GM12878 (cell line): ENCODE measurements at regions not wholly inside any gene's neighbourhood (a gene's known extent, or its start where the extent isn't known, plus 50 kb on each side); places are given as distances from the start of the nearest gene placed in this dataset.

ENCODE experiments used
- ATAC-seq: fragments of 200-7000 bp; cut with Tn5 transposase; 3 replicates; pipeline ENCODE4 v1.9.1; 2020; ENCODE audit warnings: mild to moderate bottlenecking, moderate library complexity
- BruUV-seq: library from RNA; stranded (reverse); fragments of 400-500 nt; replicated peaks from 2 replicates; lab custom pipeline; 2021; lab: Mats Ljungman, UMichigan
- CTCF ChIA-PET: fragments of 300-600 bp; sonication (Branson Sonifier 250); formaldehyde crosslinking; extraction: SDS; loops from one replicate; lab custom pipeline; 2021; ENCODE audit warnings: inconsistent platforms; lab: Yijun Ruan, JAX
- POLR2A ChIA-PET: fragments of 350-600 bp; formaldehyde crosslinking; extraction: SDS; loops from one replicate; lab custom pipeline; 2021; ENCODE audit warnings: inconsistent platforms; lab: Charles Lee
- RAD21 ChIA-PET: fragments of 300-600 bp; sonication (Branson Sonifier 250); formaldehyde crosslinking; loops from one replicate; lab custom pipeline; 2023; ENCODE audit warnings: antibody characterized with exemption; ENCODE audit not compliant: unreplicated experiment; lab: Charles Lee
- SMC1A ChIA-PET: fragments of 300-600 bp; sonication (Branson Sonifier 250); formaldehyde crosslinking; loops from one replicate; lab custom pipeline; 2023; ENCODE audit not compliant: unreplicated experiment, uncharacterized antibody; lab: Charles Lee
- DNase-seq: peaks from one replicate; pipeline ENCODE4 v3.0.0-alpha.2; 2011; ENCODE audit warnings: low read depth, low spot score
- FAIRE-seq: peaks from 3 replicates; lab custom pipeline; 2011; peaks lifted over from hg19 to GRCh38; lab: Jason Lieb, UNC
- H2AFZ ChIP-seq: 2 replicates; pipeline ENCODE4 v1.6.0; 2011; ENCODE audit warnings: low read depth, low read length, control low read depth; ENCODE audit not compliant: control insufficient read depth
- H3K27ac ChIP-seq: 2 replicates; pipeline ENCODE4 v1.5.1; 2011; ENCODE audit warnings: control low read depth; ENCODE audit not compliant: control insufficient read depth, insufficient read depth
- H3K27me3 ChIP-seq, 2 experiments: replicated peaks in 1 of 2; 2 replicates each; pipeline versions ENCODE4 v1.6.0 to v1.6.1; 2011; ENCODE audit warnings: low read length in 1 of 2; ENCODE audit not compliant: control insufficient read depth in 2 of 2, insufficient read depth in 2 of 2
- H3K36me3 ChIP-seq, 2 experiments: 2 replicates each; pipeline ENCODE4 v1.5.1; 2011; ENCODE audit warnings: low read length in 1 of 2; ENCODE audit not compliant: control insufficient read depth in 2 of 2, insufficient read depth in 2 of 2
- H3K4me1 ChIP-seq: 2 replicates; pipeline ENCODE4 v1.6.1; 2011; ENCODE audit warnings: mild to moderate bottlenecking, low read length, moderate library complexity, mixed read lengths; ENCODE audit not compliant: control insufficient read depth, insufficient read depth
- H3K4me2 ChIP-seq: 2 replicates; pipeline ENCODE4 v1.6.0; 2011; ENCODE audit warnings: control low read depth; ENCODE audit not compliant: control insufficient read depth, insufficient read depth
- H3K4me3 ChIP-seq: fragments of 200-600 bp; sonication (generic); 2 replicates; pipeline ENCODE4 v1.5.1; 2016
- H3K79me2 ChIP-seq: 2 replicates; pipeline ENCODE4 v1.6.0; 2011; ENCODE audit warnings: low read length; ENCODE audit not compliant: control insufficient read depth, insufficient read depth
- H3K9ac ChIP-seq: 2 replicates; pipeline ENCODE4 v1.8.0; 2011; ENCODE audit warnings: low read length, control low read depth, mixed read lengths; ENCODE audit not compliant: control insufficient read depth, insufficient read depth
- H3K9me3 ChIP-seq: replicated peaks from 3 replicates; pipeline ENCODE4 v1.5.1; 2011; ENCODE audit warnings: mild to moderate bottlenecking, low read length; ENCODE audit not compliant: control insufficient read depth, insufficient read depth
- H4K20me1 ChIP-seq: 2 replicates; pipeline ENCODE4 v1.6.0; 2011; ENCODE audit not compliant: control insufficient read depth, insufficient read depth
- BMI1 ChIP-seq: fragments of 450-650 bp; IDR thresholded peaks from 2 replicates; pipeline ENCODE4 v1.6.1; 2016; ENCODE audit warnings: mild to moderate bottlenecking, moderate library complexity, borderline replicate concordance
- BRCA1 ChIP-seq: IDR thresholded peaks from 2 replicates; pipeline ENCODE4 v1.6.1; 2011; ENCODE audit warnings: low read depth, low read length, improper control_type of control experiment
- CREB1 ChIP-seq: IDR thresholded peaks from 2 replicates; pipeline ENCODE4 v1.6.1; 2012; ENCODE audit warnings: low read depth, mild to moderate bottlenecking, inconsistent platforms
- DPF2 ChIP-seq: fragments of 450-650 bp; IDR thresholded peaks from 2 replicates; pipeline ENCODE4 v1.6.1; 2017; ENCODE audit warnings: mild to moderate bottlenecking
- GATAD2B ChIP-seq: fragments of 450-650 bp; conservative IDR thresholded peaks from 2 replicates; pipeline ENCODE4 v1.6.1; 2017; ENCODE audit warnings: low read depth, mild to moderate bottlenecking, moderate library complexity
- KLF5 ChIP-seq: fragments of 450-650 bp; IDR thresholded peaks from 2 replicates; pipeline ENCODE4 v1.6.1; 2014; ENCODE audit warnings: mild to moderate bottlenecking; ENCODE audit not compliant: partially characterized antibody
- NFYA ChIP-seq: IDR thresholded peaks from 2 replicates; pipeline ENCODE4 v1.6.1; 2011; ENCODE audit warnings: low read depth, mild to moderate bottlenecking, low read length, improper control_type of control experiment, borderline replicate concordance
- NFYB ChIP-seq: IDR thresholded peaks from 2 replicates; pipeline ENCODE4 v1.6.1; 2011; ENCODE audit warnings: low read depth, mild to moderate bottlenecking, low read length, improper control_type of control experiment, moderate library complexity; ENCODE audit not compliant: insufficient read depth
- RELA ChIP-seq: fragments of 450-650 bp; IDR thresholded peaks from 2 replicates; pipeline ENCODE4 v1.8.0; 2014; ENCODE audit warnings: borderline replicate concordance; ENCODE audit not compliant: partially characterized antibody
- SIX5 ChIP-seq: IDR thresholded peaks from 2 replicates; pipeline ENCODE4 v1.6.1; 2011; ENCODE audit warnings: mild to moderate bottlenecking, low read depth, low read length, moderate library complexity; ENCODE audit not compliant: severe bottlenecking
- SRF ChIP-seq, 2 experiments: IDR thresholded peaks; 2 replicates each; pipeline ENCODE4 v1.6.1; 2011; ENCODE audit warnings: low read depth in 2 of 2, low read length in 2 of 2, mild to moderate bottlenecking in 1 of 2, moderate library complexity in 1 of 2
- ZNF384 ChIP-seq: IDR thresholded peaks from 2 replicates; pipeline ENCODE4 v1.6.1; 2012; ENCODE audit warnings: low read depth, mild to moderate bottlenecking, low read length, improper control_type of control experiment, borderline replicate concordance
- WGBS: methylation state at CpG from one replicate; pipeline ENCODE4 v1.1.6; 2016; ENCODE audit warnings: low lambda C conversion rate; ENCODE audit not compliant: insufficient replicate concordance, insufficient coverage; ENCODE audit errors: missing lambda C conversion rate; 5-methylcytosine and 5-hydroxymethylcytosine counted together
- in situ Hi-C: fragments of 300-500 bp; cut with MboI; formaldehyde crosslinking; loops from 9 replicates; pipeline ENCODE4 v1.14.3; 2018; ENCODE audit warnings: mixed read lengths
- intact Hi-C: fragments of 100-400 bp; cut with micrococcal nuclease; formaldehyde crosslinking; loops from one replicate; pipeline ENCODE4 v1.14.2; 2022; ENCODE audit not compliant: unreplicated experiment
- TF ChIP-seq, protein P1 (sequence below): fragments of 450-650 bp; IDR thresholded peaks from 2 replicates; pipeline ENCODE4 v1.6.1; 2018; ENCODE audit warnings: borderline replicate concordance, mild to moderate bottlenecking; ENCODE audit not compliant: partially characterized antibody
- TF ChIP-seq, protein P2 (sequence below): IDR thresholded peaks from 2 replicates; pipeline ENCODE4 v1.6.1; 2011; ENCODE audit warnings: borderline replicate concordance, low read depth, mild to moderate bottlenecking, moderate library complexity, mixed read lengths, low read length; ENCODE audit not compliant: insufficient read depth; ENCODE audit errors: extremely low read length

DNA sequence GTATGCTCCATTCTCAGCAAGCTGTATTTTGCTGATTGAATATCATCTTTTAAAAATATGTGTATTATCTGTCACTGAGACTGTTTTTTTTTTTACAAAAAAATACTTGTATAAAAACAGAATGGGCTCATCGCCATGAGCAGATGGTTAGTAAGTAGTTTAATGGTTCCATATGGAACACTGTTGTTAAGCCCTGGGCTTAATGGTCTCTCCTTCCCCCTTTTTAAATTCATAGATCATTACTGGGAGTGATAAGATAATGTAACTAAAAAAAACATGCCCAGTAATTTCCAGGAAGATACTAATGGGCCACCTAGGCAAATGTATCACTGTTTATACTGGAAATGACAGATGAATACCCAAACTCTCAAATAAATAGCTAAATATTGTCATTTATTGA lies 95.3 kb upstream of the TPRG1 start:
- no TSS peak for BruUV-seq
- H3K4me3 ChIP-seq: no peak overlapping the region
- H3K79me2 ChIP-seq: no peaks in the 10 kb centered on the region
- POLR2A ChIA-PET: no interaction called here
- ATAC-seq (no peak), FAIRE-seq (no peak), DNase-seq (no peak)
- H3K4me2 ChIP-seq: no peak overlapping the region
- no peaks in the 10 kb centered on the region for H4K20me1 ChIP-seq
- no peaks in the 10 kb centered on the region for H3K36me3 ChIP-seq
- no peak overlapping the region for H2AFZ ChIP-seq
- in situ Hi-C loops (no loop called here), intact Hi-C loops (no loop called here)
- H3K4me1 ChIP-seq: no peaks in the 10 kb centered on the region
- no peaks in the 10 kb centered on the region for H3K9me3 ChIP-seq
- no peak for TF ChIP-seq RELA
- no peak for TF ChIP-seq ZNF384
- no peak for TF ChIP-seq BRCA1
- no peak for TF ChIP-seq DPF2
- no peak for TF ChIP-seq NFYB
- TF ChIP-seq, protein P1, sequence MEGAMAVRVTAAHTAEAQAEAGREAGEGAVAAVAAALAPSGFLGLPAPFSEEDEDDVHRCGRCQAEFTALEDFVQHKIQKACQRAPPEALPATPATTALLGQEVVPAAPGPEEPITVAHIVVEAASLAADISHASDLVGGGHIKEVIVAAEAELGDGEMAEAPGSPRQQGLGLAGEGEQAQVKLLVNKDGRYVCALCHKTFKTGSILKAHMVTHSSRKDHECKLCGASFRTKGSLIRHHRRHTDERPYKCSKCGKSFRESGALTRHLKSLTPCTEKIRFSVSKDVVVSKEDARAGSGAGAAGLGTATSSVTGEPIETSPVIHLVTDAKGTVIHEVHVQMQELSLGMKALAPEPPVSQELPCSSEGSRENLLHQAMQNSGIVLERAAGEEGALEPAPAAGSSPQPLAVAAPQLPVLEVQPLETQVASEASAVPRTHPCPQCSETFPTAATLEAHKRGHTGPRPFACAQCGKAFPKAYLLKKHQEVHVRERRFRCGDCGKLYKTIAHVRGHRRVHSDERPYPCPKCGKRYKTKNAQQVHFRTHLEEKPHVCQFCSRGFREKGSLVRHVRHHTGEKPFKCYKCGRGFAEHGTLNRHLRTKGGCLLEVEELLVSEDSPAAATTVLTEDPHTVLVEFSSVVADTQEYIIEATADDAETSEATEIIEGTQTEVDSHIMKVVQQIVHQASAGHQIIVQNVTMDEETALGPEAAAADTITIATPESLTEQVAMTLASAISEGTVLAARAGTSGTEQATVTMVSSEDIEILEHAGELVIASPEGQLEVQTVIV: no peak
- no peak for TF ChIP-seq NFYA
- no peak for TF ChIP-seq SRF (IDR thresholded peaks at IDR 0.05; ENCODE audit: low read depth in 2 of 2, low read length in 2 of 2)
- TF ChIP-seq SIX5: no peak
- no peak for TF ChIP-seq CREB1
- no peak for TF ChIP-seq BMI1
- no peak for TF ChIP-seq KLF5
- TF ChIP-seq, protein P2, sequence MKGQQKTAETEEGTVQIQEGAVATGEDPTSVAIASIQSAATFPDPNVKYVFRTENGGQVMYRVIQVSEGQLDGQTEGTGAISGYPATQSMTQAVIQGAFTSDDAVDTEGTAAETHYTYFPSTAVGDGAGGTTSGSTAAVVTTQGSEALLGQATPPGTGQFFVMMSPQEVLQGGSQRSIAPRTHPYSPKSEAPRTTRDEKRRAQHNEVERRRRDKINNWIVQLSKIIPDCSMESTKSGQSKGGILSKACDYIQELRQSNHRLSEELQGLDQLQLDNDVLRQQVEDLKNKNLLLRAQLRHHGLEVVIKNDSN: no peak
- TF ChIP-seq GATAD2B: no peak
- H3K27me3 ChIP-seq: no peaks in the 10 kb centered on the region
- RAD21 ChIA-PET: no interaction called here
- no peak overlapping the region for H3K9ac ChIP-seq
- 45% methylated on average over 1 of the region's 1 CpG for WGBS
- H3K27ac ChIP-seq: no peak overlapping the region
- SMC1A ChIA-PET: no interaction called here
- CTCF ChIA-PET: no interaction called here
